ENCODE measurements at regions not wholly inside any gene's neighbourhood (a gene's known extent, or its start where the extent isn't known, plus 50 kb on each side); places are given as distances from the start of the nearest gene placed in this dataset.

GRCh38 chr13:37492741-37493514 is 105.6 kb downstream of the POSTN start:
- no peak for TF ChIP-seq CTCF (IDR thresholded peaks at IDR 0.05)
- no peak for TF ChIP-seq POLR2A (IDR thresholded peaks at IDR 0.05)
